Peyer's patch (tissue), 4 donors: ENCODE measurements at regions not wholly inside any gene's neighbourhood (a gene's known extent, or its start where the extent isn't known, plus 50 kb on each side); places are given as distances from the start of the nearest gene placed in this dataset.

Experiments used
- POLR2A ChIP-seq, 2 donors: fragments of 450-650 bp; IDR thresholded peaks; one replicate each; pipeline ENCODE4 v1.5.1; 2017; ENCODE audit warnings: antibody characterized with exemption in 2 of 2, mild to moderate bottlenecking in 2 of 2, moderate library complexity in 2 of 2
- TF ChIP-seq, protein P1 (sequence below), 6 experiments: fragments of 450-650 bp in 4 of 6; fragments of 200-600 bp in 2 of 6; sonication (generic) in 1 of 6; IDR thresholded peaks; one replicate each; pipeline ENCODE4 v1.5.1; 2017 to 2019; ENCODE audit warnings: antibody characterized with exemption in 6 of 6, mild to moderate bottlenecking in 3 of 6, moderate library complexity in 1 of 6

DNA sequence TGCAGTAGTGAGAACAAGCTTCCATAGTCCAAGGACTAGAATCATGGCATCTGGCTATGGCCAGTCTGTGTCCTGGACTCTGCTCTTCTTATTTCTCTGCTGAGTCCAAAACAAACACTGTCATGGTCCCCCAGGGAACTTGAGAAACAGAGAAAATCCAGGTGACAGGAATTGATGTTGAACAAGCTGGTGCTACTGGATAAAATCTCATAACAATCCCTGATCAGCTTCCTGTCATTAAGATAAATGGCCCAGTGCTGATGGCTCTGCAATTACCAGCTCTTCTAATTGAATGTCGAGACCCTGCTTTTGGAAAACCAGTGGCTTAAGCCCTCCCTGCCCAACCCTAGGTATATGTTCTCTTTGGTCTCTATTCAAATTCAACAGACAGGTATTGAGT lies 58.8 kb upstream of the ARHGAP36 start:
- TF ChIP-seq, protein P1, sequence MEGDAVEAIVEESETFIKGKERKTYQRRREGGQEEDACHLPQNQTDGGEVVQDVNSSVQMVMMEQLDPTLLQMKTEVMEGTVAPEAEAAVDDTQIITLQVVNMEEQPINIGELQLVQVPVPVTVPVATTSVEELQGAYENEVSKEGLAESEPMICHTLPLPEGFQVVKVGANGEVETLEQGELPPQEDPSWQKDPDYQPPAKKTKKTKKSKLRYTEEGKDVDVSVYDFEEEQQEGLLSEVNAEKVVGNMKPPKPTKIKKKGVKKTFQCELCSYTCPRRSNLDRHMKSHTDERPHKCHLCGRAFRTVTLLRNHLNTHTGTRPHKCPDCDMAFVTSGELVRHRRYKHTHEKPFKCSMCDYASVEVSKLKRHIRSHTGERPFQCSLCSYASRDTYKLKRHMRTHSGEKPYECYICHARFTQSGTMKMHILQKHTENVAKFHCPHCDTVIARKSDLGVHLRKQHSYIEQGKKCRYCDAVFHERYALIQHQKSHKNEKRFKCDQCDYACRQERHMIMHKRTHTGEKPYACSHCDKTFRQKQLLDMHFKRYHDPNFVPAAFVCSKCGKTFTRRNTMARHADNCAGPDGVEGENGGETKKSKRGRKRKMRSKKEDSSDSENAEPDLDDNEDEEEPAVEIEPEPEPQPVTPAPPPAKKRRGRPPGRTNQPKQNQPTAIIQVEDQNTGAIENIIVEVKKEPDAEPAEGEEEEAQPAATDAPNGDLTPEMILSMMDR (IDR thresholded peaks at IDR 0.05), result no peak
- no peak for TF ChIP-seq POLR2A (IDR thresholded peaks at IDR 0.05)
